ENCODE measurements at regions not wholly inside any gene's neighbourhood (a gene's known extent, or its start where the extent isn't known, plus 50 kb on each side); places are given as distances from the start of the nearest gene placed in this dataset.
"Not testable (repeated sequence)": the region's sequence is repeated elsewhere in the genome, so short reads cannot be mapped to it uniquely, and the experiment has no call there.

DNA sequence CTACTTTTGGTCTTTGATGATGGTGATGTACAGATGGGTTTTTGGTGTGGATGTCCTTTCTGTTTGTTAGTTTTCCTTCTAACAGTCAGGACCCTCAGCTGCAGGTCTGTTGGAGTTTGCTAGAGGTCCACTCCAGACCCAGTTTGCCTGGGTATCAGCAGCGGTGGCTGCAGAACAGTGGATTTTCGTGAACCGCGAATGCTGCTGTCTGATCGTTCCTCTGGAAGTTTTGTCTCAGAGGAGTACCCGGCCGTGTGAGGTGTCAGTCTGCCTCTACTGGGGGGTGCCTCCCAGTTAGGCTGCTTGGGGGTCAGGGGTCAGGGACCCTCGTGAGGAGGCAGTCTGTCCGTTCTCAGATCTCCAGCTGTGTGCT is 56.6 kb upstream of the TNFAIP8 start:
- DNase-seq (ENCODE audit: low read depth in 1 of 2, low spot score in 1 of 2) = not testable (repeated sequence)

DNA sequence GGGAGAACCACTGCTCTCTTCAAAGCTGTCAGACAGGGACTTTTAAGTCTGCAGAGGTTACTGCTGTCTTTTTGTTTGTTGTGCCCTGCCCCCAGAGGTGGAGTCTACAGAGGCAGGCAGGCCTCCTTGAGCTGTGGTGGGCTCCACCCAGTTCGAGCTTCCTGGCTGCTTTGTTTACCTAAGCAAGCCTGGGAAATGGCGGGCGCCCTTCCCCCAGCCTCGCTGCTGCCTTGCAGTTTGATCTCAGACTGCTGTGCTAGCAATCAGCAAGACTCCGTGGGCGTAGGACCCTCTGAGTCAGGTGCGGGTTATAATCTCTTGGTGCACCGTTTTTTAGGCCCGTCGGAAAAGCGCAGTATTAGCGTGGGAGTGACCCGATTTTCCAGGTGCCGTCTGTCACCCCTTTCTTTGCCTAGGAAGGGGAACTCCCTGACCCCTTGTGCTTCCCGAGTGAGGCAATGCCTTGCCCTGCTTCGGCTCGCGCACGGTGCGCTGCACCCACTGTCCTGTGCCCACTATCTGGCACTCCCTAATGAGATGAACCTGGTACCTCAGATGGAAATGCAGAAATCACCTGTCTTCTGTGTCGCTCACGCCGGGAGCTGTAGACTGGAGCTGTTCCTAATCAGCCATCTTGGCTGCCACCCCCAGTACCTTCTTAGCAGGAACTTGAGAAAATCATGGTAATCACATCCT is 56.1 kb upstream of the TNFAIP8 start:
- DNase-seq (ENCODE audit: low read depth in 1 of 2, low spot score in 1 of 2) = peak; percentile 69 to 76

DNA sequence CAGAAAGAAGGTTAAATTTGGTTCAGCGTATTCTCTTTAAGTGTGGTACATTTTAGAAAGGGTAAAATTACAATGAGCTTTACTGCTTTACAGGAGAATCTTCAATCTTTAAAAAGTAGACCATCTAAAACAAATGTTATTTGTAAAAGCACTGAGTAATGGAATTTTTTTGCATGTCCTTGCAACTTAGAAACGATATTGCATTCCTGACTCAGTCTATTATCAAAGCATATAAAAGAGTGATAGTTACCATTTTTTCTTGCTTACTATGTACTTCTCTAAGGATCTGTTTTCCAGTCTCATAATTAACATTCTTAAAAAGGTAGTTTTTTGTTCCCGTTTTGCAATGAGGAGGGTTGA is 55.5 kb upstream of the TNFAIP8 start:
- no peak for DNase-seq (ENCODE audit: low read depth in 1 of 2, low spot score in 1 of 2)

DNA sequence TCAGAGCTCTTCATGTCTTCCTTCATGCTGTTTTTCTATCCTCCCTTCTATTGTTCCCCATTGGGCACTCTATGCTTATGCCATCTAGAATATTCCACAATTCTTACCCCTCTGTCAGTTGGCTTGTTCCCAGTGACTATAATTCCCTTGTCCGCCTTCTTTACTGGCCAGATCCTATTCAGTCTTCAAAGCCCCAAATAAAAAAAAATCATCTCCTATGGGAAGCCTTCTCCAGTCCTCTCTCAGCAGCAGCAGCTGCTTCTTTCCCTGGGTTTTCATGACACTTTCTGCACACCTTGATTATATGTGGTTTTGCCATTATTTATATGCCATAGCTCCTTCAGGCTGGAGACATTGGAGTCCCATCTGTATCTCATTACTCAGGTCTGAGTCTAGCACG is 54.6 kb upstream of the TNFAIP8 start:
- DNase-seq (ENCODE audit: low read depth in 1 of 2, low spot score in 1 of 2) = no peak

DNA sequence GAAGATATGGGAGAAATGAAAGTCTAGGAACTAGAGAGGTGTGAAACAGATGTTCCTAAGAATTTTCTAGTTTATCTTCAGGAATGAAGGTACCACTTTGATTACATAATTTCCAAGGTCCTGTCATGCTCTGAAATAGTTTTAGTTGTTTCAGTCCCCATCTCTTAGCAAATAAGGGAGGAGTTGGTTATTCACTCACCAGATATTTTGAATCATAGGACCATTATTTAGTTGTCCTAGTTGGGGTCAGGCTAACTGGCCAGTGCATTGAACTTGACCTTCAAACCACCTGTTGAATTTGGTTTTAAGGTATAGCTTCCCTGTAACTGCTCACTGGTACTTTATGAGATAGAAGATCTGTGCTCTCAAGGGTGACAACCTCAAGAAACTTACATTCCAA is 53.9 kb upstream of the TNFAIP8 start:
- no peak for DNase-seq (ENCODE audit: low read depth in 1 of 2, low spot score in 1 of 2)

DNA sequence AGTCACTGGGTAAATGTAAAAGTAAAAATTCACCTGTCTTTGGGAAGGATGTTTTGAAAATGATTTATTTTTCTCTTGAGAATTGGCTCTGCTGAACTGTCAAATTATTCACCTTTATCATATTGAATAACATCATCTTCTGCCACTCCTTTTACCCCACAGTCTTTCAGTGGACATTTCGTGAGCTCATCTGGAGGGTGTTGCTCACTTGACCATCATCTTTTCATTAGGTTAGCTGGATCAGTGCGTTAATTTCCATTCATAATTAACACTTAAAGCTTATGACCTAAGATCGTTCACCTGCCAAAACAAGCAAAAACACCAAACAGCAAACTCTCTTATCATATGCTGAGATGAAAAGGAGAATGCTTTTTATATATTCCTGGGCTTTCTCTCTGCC is 53.4 kb upstream of the TNFAIP8 start:
- DNase-seq (ENCODE audit: low read depth in 1 of 2, low spot score in 1 of 2) = no peak

DNA sequence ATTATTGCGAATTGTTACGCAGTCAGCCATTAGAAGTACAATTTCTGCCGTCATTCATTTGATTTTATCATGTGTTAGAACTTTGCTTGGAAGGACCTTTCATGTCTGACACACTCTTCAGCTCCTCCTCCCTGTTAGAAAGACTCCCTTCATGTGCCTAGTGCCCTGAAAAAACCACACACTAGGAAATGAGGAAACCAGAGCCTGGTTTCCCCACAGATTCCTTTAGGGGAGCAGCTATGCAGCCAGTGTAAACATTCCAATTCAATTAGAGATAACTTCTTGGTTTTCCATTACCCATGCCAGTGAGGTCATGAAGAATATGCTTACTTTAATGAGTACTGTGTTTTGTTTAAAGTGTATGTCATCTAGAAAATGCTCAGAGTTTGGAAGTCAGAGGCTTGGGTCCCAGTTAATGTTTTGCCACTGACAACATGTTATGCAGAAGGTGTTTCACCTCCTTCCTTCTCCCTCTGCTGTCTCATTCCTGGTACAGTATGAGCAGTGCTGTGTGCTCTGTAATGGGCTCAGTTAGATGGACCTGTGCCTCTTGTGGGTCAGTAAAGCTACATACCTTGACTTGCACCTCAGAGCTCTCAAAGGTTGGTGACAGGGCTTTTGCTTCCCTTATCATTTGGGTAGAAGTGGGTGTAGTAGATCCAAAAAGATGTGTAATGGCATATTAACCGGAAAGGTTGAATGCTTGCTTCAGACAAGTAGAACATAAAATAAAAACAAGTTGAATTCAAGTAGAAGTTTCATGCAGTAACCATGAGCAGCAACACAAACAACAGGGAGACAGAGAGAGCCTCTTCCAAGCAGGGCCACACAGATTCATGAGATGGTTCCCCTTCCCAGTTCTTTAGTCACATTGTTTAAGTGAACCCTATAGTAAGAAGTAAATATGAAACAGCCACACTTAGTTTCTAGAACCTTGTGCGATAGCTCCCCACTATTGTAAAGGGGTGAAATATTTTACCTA is 52.6 kb upstream of the TNFAIP8 start:
- no peak for DNase-seq (ENCODE audit: low read depth in 1 of 2, low spot score in 1 of 2)

DNA sequence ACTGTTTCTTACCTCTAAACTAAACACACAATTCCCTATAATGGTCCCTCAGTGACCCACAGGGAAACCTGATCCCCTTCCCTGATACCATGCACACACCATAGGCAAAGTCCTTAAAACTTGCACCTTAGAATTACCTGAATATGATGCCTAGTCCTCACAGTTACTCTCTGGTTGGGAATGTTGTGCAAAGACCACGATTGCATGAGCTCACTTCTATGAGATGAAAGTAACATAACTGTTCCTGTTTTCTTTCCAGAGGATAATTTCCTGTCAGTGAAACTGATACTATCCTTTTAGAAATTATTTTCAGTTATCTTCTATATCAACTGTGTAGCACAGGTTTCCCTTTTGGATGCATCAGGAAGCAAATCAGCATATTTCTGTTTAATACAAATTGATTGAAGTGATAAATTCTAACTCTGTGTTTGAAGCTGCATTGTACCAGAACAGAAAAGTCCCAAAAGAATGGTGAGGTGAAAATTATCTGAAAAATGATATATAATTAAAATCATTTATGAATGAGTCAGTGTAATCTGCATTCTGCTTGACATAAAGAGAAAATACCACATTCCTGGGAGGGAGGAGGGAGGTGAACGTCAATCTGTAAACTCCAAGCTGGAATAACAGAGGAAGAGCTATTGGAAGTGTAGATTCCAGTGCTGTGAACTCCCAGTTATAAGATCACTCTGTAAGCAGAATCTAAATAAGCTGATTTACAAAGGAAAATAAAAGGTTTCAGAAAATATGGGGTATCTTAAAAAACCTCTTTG is 51.2 kb upstream of the TNFAIP8 start:
- DNase-seq (ENCODE audit: low read depth in 1 of 2, low spot score in 1 of 2) = no peak
